ENCODE measurements at regions not wholly inside any gene's neighbourhood (a gene's known extent, or its start where the extent isn't known, plus 50 kb on each side); places are given as distances from the start of the nearest gene placed in this dataset.

GRCh38 chr3:59446775-59447465 lies 397.1 kb upstream of the CFAP20DC start:
- H2AFZ ChIP-seq (ENCODE audit: low read length, unreplicated experiment): no peak overlapping the region

DNA sequence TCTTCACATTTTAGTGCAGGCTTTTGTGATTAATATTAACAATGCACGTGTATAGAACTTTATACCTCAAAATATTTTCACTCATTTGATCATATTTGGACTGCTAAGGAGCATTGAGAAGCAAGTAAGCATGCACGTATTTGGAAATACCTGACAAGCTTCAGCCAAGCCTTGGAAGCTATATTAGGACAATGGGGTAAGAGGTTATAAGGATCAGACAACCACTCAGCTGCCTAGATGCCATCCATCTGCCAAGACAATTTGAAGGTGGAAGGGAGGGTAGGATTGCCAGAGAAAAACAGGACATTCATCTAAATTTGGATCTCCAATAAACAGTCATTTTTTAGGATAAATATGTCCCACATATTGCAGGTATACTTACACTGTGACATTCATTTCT lies 394.9 kb upstream of the CFAP20DC start:
- H3K4me3 ChIP-seq (ENCODE audit: low read depth, low read length): no peak overlapping the region
- no peak overlapping the region for H2AFZ ChIP-seq (ENCODE audit: low read length, unreplicated experiment)
- no peaks in the 10 kb centered on the region for H3K4me1 ChIP-seq (ENCODE audit: control insufficient read depth, insufficient read depth, low read length, unreplicated experiment)
- no peaks in the 10 kb centered on the region for H3K36me3 ChIP-seq (ENCODE audit: insufficient read depth, low read length)
- H3K27ac ChIP-seq (ENCODE audit: low read depth, low read length): no peak overlapping the region
- H3K27me3 ChIP-seq (ENCODE audit: insufficient read depth, low read length): no peaks in the 10 kb centered on the region
- H3K79me2 ChIP-seq (ENCODE audit: control insufficient read depth, insufficient read depth, low read length, unreplicated experiment): no peaks in the 10 kb centered on the region

More at GRCh38 chr3:59446775-59447465, 397.1 kb upstream of the CFAP20DC start:
- Histone ChIP-seq H3K4me1 (ENCODE audit: control insufficient read depth, insufficient read depth, low read length, unreplicated experiment) (no peaks in the 10 kb centered on the region), H3K4me3 (ENCODE audit: low read depth, low read length) (no peak overlapping the region), H3K36me3 (ENCODE audit: insufficient read depth, low read length) (no peaks in the 10 kb centered on the region), H3K79me2 (ENCODE audit: control insufficient read depth, insufficient read depth, low read length, unreplicated experiment) (no peaks in the 10 kb centered on the region), H3K27me3 (ENCODE audit: insufficient read depth, low read length) (no peaks in the 10 kb centered on the region), H3K27ac (ENCODE audit: low read depth, low read length) (no peak overlapping the region)

GRCh38 chr3:59444294-59444671 lies 394.5 kb upstream of the CFAP20DC start:
- Histone ChIP-seq H3K4me3 (ENCODE audit: low read depth, low read length) (no peak overlapping the region), H3K36me3 (ENCODE audit: insufficient read depth, low read length) (no peaks in the 10 kb centered on the region), H3K79me2 (ENCODE audit: control insufficient read depth, insufficient read depth, low read length, unreplicated experiment) (no peaks in the 10 kb centered on the region), H2AFZ (ENCODE audit: low read length, unreplicated experiment) (peak overlapping the region; percentile 12), H3K27me3 (ENCODE audit: insufficient read depth, low read length) (no peaks in the 10 kb centered on the region), H3K27ac (ENCODE audit: low read depth, low read length) (no peak overlapping the region), H3K4me1 (ENCODE audit: control insufficient read depth, insufficient read depth, low read length, unreplicated experiment) (no peaks in the 10 kb centered on the region)

- Histone ChIP-seq H3K79me2 (ENCODE audit: control insufficient read depth, insufficient read depth, low read length, unreplicated experiment) (no peaks in the 10 kb centered on the region), H3K4me3 (ENCODE audit: low read depth, low read length) (no peak overlapping the region), H2AFZ (ENCODE audit: low read length, unreplicated experiment) (peak overlapping the region; percentile 12), H3K27me3 (ENCODE audit: insufficient read depth, low read length) (no peaks in the 10 kb centered on the region), H3K36me3 (ENCODE audit: insufficient read depth, low read length) (no peaks in the 10 kb centered on the region), H3K27ac (ENCODE audit: low read depth, low read length) (no peak overlapping the region), H3K4me1 (ENCODE audit: control insufficient read depth, insufficient read depth, low read length, unreplicated experiment) (no peaks in the 10 kb centered on the region)
Observed at GRCh38 chr3:59443618-59444293, 393.9 kb upstream of the CFAP20DC start.

GRCh38 chr3:59442046-59442445 lies 392.2 kb upstream of the CFAP20DC start:
- no peaks in the 10 kb centered on the region for H3K27me3 ChIP-seq (ENCODE audit: insufficient read depth, low read length)
- H3K4me3 ChIP-seq (ENCODE audit: low read depth, low read length): no peak overlapping the region
- H3K36me3 ChIP-seq (ENCODE audit: insufficient read depth, low read length): no peaks in the 10 kb centered on the region
- no peaks in the 10 kb centered on the region for H3K79me2 ChIP-seq (ENCODE audit: control insufficient read depth, insufficient read depth, low read length, unreplicated experiment)
- H3K27ac ChIP-seq (ENCODE audit: low read depth, low read length): no peak overlapping the region
- H3K4me1 ChIP-seq (ENCODE audit: control insufficient read depth, insufficient read depth, low read length, unreplicated experiment): no peaks in the 10 kb centered on the region
- no peak overlapping the region for H2AFZ ChIP-seq (ENCODE audit: low read length, unreplicated experiment)

- H3K79me2 ChIP-seq (ENCODE audit: control insufficient read depth, insufficient read depth, low read length, unreplicated experiment): no peaks in the 10 kb centered on the region
- no peaks in the 10 kb centered on the region for H3K27me3 ChIP-seq (ENCODE audit: insufficient read depth, low read length)
- H3K27ac ChIP-seq (ENCODE audit: low read depth, low read length): no peak overlapping the region
- H2AFZ ChIP-seq (ENCODE audit: low read length, unreplicated experiment): no peak overlapping the region
- H3K36me3 ChIP-seq (ENCODE audit: insufficient read depth, low read length): no peaks in the 10 kb centered on the region
- no peaks in the 10 kb centered on the region for H3K4me1 ChIP-seq (ENCODE audit: control insufficient read depth, insufficient read depth, low read length, unreplicated experiment)
- no peak overlapping the region for H3K4me3 ChIP-seq (ENCODE audit: low read depth, low read length)
Observed at GRCh38 chr3:59440285-59441028, 390.6 kb upstream of the CFAP20DC start.

- Histone ChIP-seq H3K4me1 (ENCODE audit: control insufficient read depth, insufficient read depth, low read length, unreplicated experiment) (no peaks in the 10 kb centered on the region), H3K4me3 (ENCODE audit: low read depth, low read length) (no peak overlapping the region), H3K36me3 (ENCODE audit: insufficient read depth, low read length) (no peaks in the 10 kb centered on the region), H3K79me2 (ENCODE audit: control insufficient read depth, insufficient read depth, low read length, unreplicated experiment) (no peaks in the 10 kb centered on the region), H3K27ac (ENCODE audit: low read depth, low read length) (no peak overlapping the region), H2AFZ (ENCODE audit: low read length, unreplicated experiment) (no peak overlapping the region), H3K27me3 (ENCODE audit: insufficient read depth, low read length) (no peaks in the 10 kb centered on the region)
Observed at GRCh38 chr3:59438492-59438891, 388.7 kb upstream of the CFAP20DC start.

GRCh38 chr3:59436164-59436958 lies 386.5 kb upstream of the CFAP20DC start:
- Histone ChIP-seq H3K4me3 (ENCODE audit: low read depth, low read length) (no peak overlapping the region), H3K4me1 (ENCODE audit: control insufficient read depth, insufficient read depth, low read length, unreplicated experiment) (no peaks in the 10 kb centered on the region), H3K27ac (ENCODE audit: low read depth, low read length) (no peak overlapping the region), H3K27me3 (ENCODE audit: insufficient read depth, low read length) (no peaks in the 10 kb centered on the region), H3K79me2 (ENCODE audit: control insufficient read depth, insufficient read depth, low read length, unreplicated experiment) (no peaks in the 10 kb centered on the region), H2AFZ (ENCODE audit: low read length, unreplicated experiment) (no peak overlapping the region), H3K36me3 (ENCODE audit: insufficient read depth, low read length) (no peaks in the 10 kb centered on the region)

GRCh38 chr3:59433546-59433945 lies 383.7 kb upstream of the CFAP20DC start:
- H2AFZ ChIP-seq (ENCODE audit: low read length, unreplicated experiment): no peak overlapping the region
- H3K27me3 ChIP-seq (ENCODE audit: insufficient read depth, low read length): no peaks in the 10 kb centered on the region
- H3K4me3 ChIP-seq (ENCODE audit: low read depth, low read length): no peak overlapping the region
- H3K27ac ChIP-seq (ENCODE audit: low read depth, low read length): no peak overlapping the region
- H3K4me1 ChIP-seq (ENCODE audit: control insufficient read depth, insufficient read depth, low read length, unreplicated experiment): no peaks in the 10 kb centered on the region
- H3K36me3 ChIP-seq (ENCODE audit: insufficient read depth, low read length): no peaks in the 10 kb centered on the region
- H3K79me2 ChIP-seq (ENCODE audit: control insufficient read depth, insufficient read depth, low read length, unreplicated experiment): no peaks in the 10 kb centered on the region

DNA sequence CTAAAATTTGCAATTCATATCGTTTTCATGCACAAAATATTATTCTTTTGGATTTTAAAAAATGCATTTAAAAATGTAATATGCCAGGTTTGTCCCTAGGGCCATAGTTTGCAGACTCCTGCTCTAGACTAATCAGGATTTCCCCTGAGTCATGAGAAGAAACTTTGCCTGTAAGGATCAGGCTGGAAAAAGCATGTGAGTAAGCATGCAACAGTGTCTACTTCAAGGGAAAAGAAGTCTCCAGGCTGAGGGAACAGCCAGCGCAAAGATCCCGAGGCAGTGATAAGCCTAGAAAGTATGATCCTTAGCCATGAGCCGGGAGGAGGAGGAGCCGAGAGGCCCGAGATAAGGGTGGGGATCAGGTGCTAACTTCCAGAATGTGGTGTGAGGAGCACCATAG lies 382.8 kb upstream of the CFAP20DC start:
- no peak overlapping the region for H2AFZ ChIP-seq (ENCODE audit: low read length, unreplicated experiment)
- no peaks in the 10 kb centered on the region for H3K36me3 ChIP-seq (ENCODE audit: insufficient read depth, low read length)
- no peaks in the 10 kb centered on the region for H3K79me2 ChIP-seq (ENCODE audit: control insufficient read depth, insufficient read depth, low read length, unreplicated experiment)
- no peaks in the 10 kb centered on the region for H3K27me3 ChIP-seq (ENCODE audit: insufficient read depth, low read length)
- no peak overlapping the region for H3K27ac ChIP-seq (ENCODE audit: low read depth, low read length)
- H3K4me3 ChIP-seq (ENCODE audit: low read depth, low read length): no peak overlapping the region
- H3K4me1 ChIP-seq (ENCODE audit: control insufficient read depth, insufficient read depth, low read length, unreplicated experiment): peaks cover 4% of the 10 kb centered on the region
